ENCODE measurements at regions not wholly inside any gene's neighbourhood (a gene's known extent, or its start where the extent isn't known, plus 50 kb on each side); places are given as distances from the start of the nearest gene placed in this dataset.

GRCh38 chr14:89638891-89639290, 221.9 kb upstream of the FOXN3 start:
- no peak for TF ChIP-seq POLR2A (IDR thresholded peaks at IDR 0.05)
- no peak for TF ChIP-seq CTCF (IDR thresholded peaks at IDR 0.05)
